Fibroblast of the aortic adventitia (primary cell): ENCODE measurements at regions not wholly inside any gene's neighbourhood (a gene's known extent, or its start where the extent isn't known, plus 50 kb on each side); places are given as distances from the start of the nearest gene placed in this dataset.
A peak's percentile ranks its signal among the peaks of the same experiment; 100 is the strongest.
"Not testable (repeated sequence)": the region's sequence is repeated elsewhere in the genome, so short reads cannot be mapped to it uniquely, and the experiment has no call there.

Experiments
- DNase-seq: peaks from one replicate; pipeline ENCODE4 v3.0.0-alpha.2; 2010; ENCODE audit warnings: low read depth
- H3K4me3 ChIP-seq: 2 replicates; pipeline ENCODE4 v1.5.1; 2011; ENCODE audit warnings: low read depth, mild to moderate bottlenecking, control low read depth, low read length, moderate library complexity
- CTCF ChIP-seq: IDR thresholded peaks from 2 replicates; pipeline ENCODE4 v1.5.1; 2011; ENCODE audit warnings: mild to moderate bottlenecking, low read length, control low read depth, inconsistent platforms; ENCODE audit not compliant: insufficient read depth

DNA sequence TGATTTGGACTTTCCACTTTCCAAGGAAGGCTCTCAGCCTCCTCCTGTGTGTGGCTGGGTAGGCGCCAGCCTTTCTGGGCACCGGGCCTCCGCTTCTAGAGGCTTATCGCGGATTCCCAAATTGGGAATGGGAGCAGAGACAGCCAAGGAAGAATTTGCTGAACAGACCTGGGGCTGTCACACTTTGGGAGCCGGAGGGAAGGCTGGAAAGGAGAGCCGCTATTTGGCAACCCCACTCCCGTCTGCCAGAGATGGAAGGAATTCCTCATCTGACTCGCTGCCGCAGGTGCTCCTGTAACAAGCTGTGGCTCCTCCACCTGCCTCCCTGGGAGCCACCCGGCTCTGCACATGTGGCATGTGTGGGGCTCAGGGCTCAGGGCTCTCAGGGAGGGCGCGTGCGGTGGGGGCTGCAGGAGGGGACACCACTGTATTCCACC, 50.8 kb upstream of the ECHDC3 start:
- H3K4me3 ChIP-seq = no peak overlapping the region
- peak; percentile 46 for DNase-seq
- TF ChIP-seq CTCF = no peak

DNA sequence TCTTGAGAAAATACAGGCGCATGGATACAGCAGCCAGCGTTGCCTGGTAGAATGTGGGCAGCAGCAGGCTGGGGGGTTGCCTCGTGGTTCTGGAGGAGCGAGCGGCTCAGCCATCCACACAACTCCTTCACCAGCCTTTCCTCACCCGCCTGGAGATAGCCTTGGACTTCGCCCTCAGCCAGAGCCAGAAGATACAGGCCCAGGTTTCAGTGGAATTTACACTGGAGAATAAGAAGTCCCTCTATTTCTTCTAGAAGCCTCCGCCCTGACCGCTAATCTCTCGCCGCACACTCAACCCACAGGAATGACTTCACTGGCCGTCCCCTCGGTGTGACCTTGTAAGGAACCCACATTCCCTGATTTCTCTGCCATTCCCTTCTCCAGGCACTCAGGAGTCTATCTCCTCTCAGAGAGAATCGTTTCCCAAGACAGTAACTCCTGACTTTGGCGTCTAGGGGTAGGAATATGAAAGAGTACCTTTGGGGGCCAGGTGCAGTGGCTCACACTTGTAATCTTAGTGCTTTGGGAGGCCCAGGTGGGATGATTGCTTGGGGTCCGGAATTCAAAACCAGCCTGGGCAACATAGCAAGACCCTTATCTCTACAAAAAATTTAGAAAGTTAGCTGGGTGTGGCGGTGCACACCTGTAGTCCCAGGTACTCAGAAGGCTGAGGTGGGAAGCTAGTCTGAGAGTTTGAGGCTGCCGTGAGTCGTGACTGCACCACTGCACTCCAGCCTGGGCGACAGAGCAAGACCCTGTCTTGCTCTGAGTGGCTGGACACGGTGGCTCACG, 52.0 kb upstream of the ECHDC3 start:
- DNase-seq = no peak
- no peak overlapping the region for H3K4me3 ChIP-seq
- TF ChIP-seq CTCF = no peak

- not testable (repeated sequence) for DNase-seq, H3K4me3 ChIP-seq
Observed at GRCh38 chr10:11688448-11688795, 53.8 kb upstream of the ECHDC3 start.

DNA sequence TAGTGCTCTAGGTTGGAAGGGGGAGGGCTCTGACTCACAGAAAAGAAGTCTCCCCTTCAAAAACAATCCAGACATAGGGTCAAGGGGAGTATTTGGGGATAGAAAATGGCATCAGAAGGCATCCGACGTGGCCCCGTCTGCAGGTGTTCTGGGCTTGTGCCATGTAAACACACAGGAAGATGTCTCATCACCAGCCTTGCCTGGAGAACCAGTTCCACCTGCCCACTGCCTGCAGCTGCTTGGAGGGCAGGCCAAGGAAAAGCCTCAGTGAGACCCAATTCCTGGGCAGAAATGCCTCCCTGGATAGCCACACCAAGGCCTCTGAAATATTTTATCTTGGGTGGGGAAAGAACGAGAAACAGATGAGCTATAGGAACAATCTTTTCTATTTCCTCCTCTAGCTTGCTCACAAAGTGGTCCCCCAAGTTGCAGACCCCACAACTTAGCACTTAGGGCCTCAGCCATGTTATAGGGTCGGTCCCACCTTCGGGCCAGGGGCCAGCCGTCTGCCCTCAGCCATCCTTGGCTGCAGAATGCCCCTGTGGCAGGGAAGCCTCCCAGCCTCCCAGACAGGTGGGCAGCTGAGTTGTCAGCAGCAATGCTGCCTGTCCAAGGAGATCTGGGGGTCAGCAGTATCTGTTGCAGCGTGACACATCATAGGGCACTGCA, 54.3 kb upstream of the ECHDC3 start:
- DNase-seq = no peak
- no peak for TF ChIP-seq CTCF
- no peak overlapping the region for H3K4me3 ChIP-seq

DNA sequence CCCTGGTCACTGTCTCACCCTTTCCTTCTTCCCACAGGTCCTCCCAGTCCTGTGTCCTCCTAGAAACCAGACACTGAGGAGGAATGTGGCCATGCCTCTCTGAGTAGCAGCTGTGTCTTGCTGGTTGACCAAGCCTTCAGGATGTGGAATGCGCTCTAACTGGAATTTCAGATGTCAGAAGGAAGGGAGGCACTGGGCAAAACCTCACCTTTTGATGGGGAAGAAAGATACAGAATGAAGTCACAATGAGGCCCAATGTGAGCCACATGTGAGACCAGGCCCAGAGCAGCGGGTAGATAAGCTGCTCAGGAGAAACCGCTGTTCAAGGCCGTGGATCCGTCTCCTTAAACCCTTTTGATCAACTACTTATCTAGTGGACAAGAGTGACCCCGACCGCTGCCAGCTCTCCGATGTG, 54.8 kb upstream of the ECHDC3 start:
- TF ChIP-seq CTCF = no peak
- no peak for DNase-seq
- H3K4me3 ChIP-seq = no peak overlapping the region

- peak overlapping the region; percentile 3 for H3K4me3 ChIP-seq
- TF ChIP-seq CTCF = no peak
- no peak for DNase-seq
Observed at GRCh38 chr10:11685787-11686218, 56.4 kb upstream of the ECHDC3 start.
